DOHH2 (cell line): ENCODE measurements at regions not wholly inside any gene's neighbourhood (a gene's known extent, or its start where the extent isn't known, plus 50 kb on each side); places are given as distances from the start of the nearest gene placed in this dataset.

ENCODE experiments used
- EZH2phosphoT487 ChIP-seq: fragments of 200-600 bp; sonication (generic); IDR thresholded peaks from 2 replicates; pipeline ENCODE4 v1.6.1; 2017; ENCODE audit warnings: borderline replicate concordance, mild to moderate bottlenecking, antibody characterized with exemption, low read length, moderate library complexity, mixed read lengths
- TF ChIP-seq, protein P1 (sequence below): fragments of 200-600 bp; sonication (generic); IDR thresholded peaks from one replicate; pipeline ENCODE4 v1.5.1; 2014; ENCODE audit warnings: antibody characterized with exemption, mild to moderate bottlenecking, low read depth, low read length; ENCODE audit not compliant: poor library complexity, severe bottlenecking

DNA sequence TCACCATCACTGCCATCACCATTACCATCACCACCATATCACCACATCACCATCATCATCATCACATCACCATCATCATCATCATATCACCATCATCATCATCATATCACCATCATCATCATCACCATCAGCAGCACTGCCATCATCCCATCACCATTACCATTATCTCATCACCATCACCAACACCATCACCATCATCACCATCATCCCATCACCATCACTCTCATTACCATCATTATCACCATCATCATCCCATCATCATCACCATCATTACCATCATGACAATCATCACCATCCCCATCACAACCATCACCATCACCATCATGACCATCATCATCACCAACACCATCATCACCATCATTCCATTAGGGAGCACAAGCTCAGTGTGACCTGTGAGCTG lies 318.0 kb downstream of the ADGRD1 start:
- TF ChIP-seq, protein P1, sequence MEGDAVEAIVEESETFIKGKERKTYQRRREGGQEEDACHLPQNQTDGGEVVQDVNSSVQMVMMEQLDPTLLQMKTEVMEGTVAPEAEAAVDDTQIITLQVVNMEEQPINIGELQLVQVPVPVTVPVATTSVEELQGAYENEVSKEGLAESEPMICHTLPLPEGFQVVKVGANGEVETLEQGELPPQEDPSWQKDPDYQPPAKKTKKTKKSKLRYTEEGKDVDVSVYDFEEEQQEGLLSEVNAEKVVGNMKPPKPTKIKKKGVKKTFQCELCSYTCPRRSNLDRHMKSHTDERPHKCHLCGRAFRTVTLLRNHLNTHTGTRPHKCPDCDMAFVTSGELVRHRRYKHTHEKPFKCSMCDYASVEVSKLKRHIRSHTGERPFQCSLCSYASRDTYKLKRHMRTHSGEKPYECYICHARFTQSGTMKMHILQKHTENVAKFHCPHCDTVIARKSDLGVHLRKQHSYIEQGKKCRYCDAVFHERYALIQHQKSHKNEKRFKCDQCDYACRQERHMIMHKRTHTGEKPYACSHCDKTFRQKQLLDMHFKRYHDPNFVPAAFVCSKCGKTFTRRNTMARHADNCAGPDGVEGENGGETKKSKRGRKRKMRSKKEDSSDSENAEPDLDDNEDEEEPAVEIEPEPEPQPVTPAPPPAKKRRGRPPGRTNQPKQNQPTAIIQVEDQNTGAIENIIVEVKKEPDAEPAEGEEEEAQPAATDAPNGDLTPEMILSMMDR: no peak
- no peak for TF ChIP-seq EZH2phosphoT487
